Islet of Langerhans (tissue), 1 donor: ENCODE measurements at regions not wholly inside any gene's neighbourhood (a gene's known extent, or its start where the extent isn't known, plus 50 kb on each side); places are given as distances from the start of the nearest gene placed in this dataset.
"Not testable (repeated sequence)": the region's sequence is repeated elsewhere in the genome, so short reads cannot be mapped to it uniquely, and the experiment has no call there.

Experiments
- FAIRE-seq: peaks from one replicate; lab custom pipeline; 2011; peaks lifted over from hg19 to GRCh38; lab: Jason Lieb, UNC

GRCh38 chr12:94916663-94917062, 86.8 kb downstream of the NDUFA12 start:
- FAIRE-seq: no peak

GRCh38 chr12:94909663-94910062, 93.8 kb downstream of the NDUFA12 start:
- FAIRE-seq: no peak

GRCh38 chr12:94905749-94906148, 97.7 kb downstream of the NDUFA12 start:
- not testable (repeated sequence) for FAIRE-seq

- FAIRE-seq: no peak
Observed at GRCh38 chr12:94900496-94900895, 103.0 kb downstream of the NDUFA12 start.

- FAIRE-seq: no peak
Observed at GRCh38 chr12:94898388-94898787, 105.1 kb downstream of the NDUFA12 start.

- no peak for FAIRE-seq
Observed at GRCh38 chr12:94892544-94893267, 110.8 kb downstream of the NDUFA12 start.

- no peak for FAIRE-seq
Observed at GRCh38 chr12:94889445-94890210, 113.9 kb downstream of the NDUFA12 start.

GRCh38 chr12:94879542-94879941, 124.0 kb downstream of the NDUFA12 start:
- FAIRE-seq: no peak

GRCh38 chr12:94875525-94875924, 128.0 kb downstream of the NDUFA12 start:
- FAIRE-seq: peak; percentile 81

GRCh38 chr12:94874518-94875302, 128.8 kb downstream of the NDUFA12 start:
- FAIRE-seq: no peak

GRCh38 chr12:94873734-94874517, 129.6 kb downstream of the NDUFA12 start:
- no peak for FAIRE-seq

- no peak for FAIRE-seq
Observed at GRCh38 chr12:94872971-94873733, 130.3 kb downstream of the NDUFA12 start.

GRCh38 chr12:94872671-94872970, 130.9 kb downstream of the NDUFA12 start:
- no peak for FAIRE-seq

GRCh38 chr12:94872007-94872653, 131.4 kb downstream of the NDUFA12 start:
- no peak for FAIRE-seq

- no peak for FAIRE-seq
Observed at GRCh38 chr12:94870511-94870910, 133.0 kb downstream of the NDUFA12 start.

- FAIRE-seq: peak; percentile 78
Observed at GRCh38 chr12:94868161-94868560, 135.3 kb downstream of the NDUFA12 start.

- FAIRE-seq: no peak
Observed at GRCh38 chr12:94867066-94867855, 136.2 kb downstream of the NDUFA12 start.

GRCh38 chr12:94864987-94865386, 138.5 kb downstream of the NDUFA12 start:
- FAIRE-seq: no peak

GRCh38 chr12:94863321-94864035, 140.0 kb downstream of the NDUFA12 start:
- FAIRE-seq: no peak
